GM12878 (cell line): ENCODE measurements at regions not wholly inside any gene's neighbourhood (a gene's known extent, or its start where the extent isn't known, plus 50 kb on each side); places are given as distances from the start of the nearest gene placed in this dataset.

Experiments
- BCL3 ChIP-seq: IDR thresholded peaks from 2 replicates; pipeline ENCODE4 v1.6.1; 2011; ENCODE audit warnings: borderline replicate concordance, low read depth, mild to moderate bottlenecking, moderate library complexity, low read length; ENCODE audit not compliant: insufficient read depth, poor library complexity, severe bottlenecking
- BHLHE40 ChIP-seq, 2 experiments: fragments of 450-650 bp in 1 of 2; IDR thresholded peaks; 2 replicates each; pipeline ENCODE4 v1.6.1; 2011 to 2017; ENCODE audit warnings: low read depth in 2 of 2, borderline replicate concordance in 1 of 2, improper control_type of control experiment in 1 of 2, low read length in 1 of 2, mild to moderate bottlenecking in 1 of 2
- IKZF1 ChIP-seq: fragments of 450-650 bp; conservative IDR thresholded peaks from 2 replicates; pipeline ENCODE4 v1.6.1; 2017; ENCODE audit warnings: antibody characterized with exemption, mild to moderate bottlenecking
- KLF5 ChIP-seq: fragments of 450-650 bp; IDR thresholded peaks from 2 replicates; pipeline ENCODE4 v1.6.1; 2014; ENCODE audit warnings: mild to moderate bottlenecking; ENCODE audit not compliant: partially characterized antibody
- NFYA ChIP-seq: IDR thresholded peaks from 2 replicates; pipeline ENCODE4 v1.6.1; 2011; ENCODE audit warnings: low read depth, mild to moderate bottlenecking, low read length, improper control_type of control experiment, borderline replicate concordance
- SKIL ChIP-seq: fragments of 450-650 bp; IDR thresholded peaks from 2 replicates; pipeline ENCODE4 v1.6.1; 2017; ENCODE audit warnings: mild to moderate bottlenecking, low read depth, inconsistent platforms; ENCODE audit not compliant: poor library complexity, severe bottlenecking
- SMC3 ChIP-seq: IDR thresholded peaks from 2 replicates; pipeline ENCODE4 v1.6.1; 2011; ENCODE audit warnings: low read length, improper control_type of control experiment, borderline replicate concordance
- ZBTB11 ChIP-seq: fragments of 450-650 bp; formaldehyde crosslinking; IDR thresholded peaks from 2 replicates; pipeline ENCODE4 v1.5.0; 2022; ENCODE audit warnings: mild to moderate bottlenecking, missing genetic modification characterization
- ZNF622 ChIP-seq: fragments of 450-650 bp; IDR thresholded peaks from 2 replicates; pipeline ENCODE4 v1.6.1; 2017; ENCODE audit warnings: mild to moderate bottlenecking, inconsistent platforms

GRCh38 chr3:159339131-159339530 is 537.3 kb downstream of the MFSD1 start (continued):
- TF ChIP-seq ZBTB11 (CRISPR knock-in tag) = no peak
- TF ChIP-seq ZNF622 = no peak
- TF ChIP-seq IKZF1 = no peak
- no peak for TF ChIP-seq SMC3
- TF ChIP-seq SKIL = no peak
- no peak for TF ChIP-seq BCL3
- no peak for TF ChIP-seq BHLHE40 (IDR thresholded peaks at IDR 0.05; ENCODE audit: borderline replicate concordance in 1 of 2, low read depth in 2 of 2, low read length in 1 of 2)
- no peak for TF ChIP-seq KLF5
- TF ChIP-seq NFYA = no peak
